Thymus (tissue), 11 donors: ENCODE measurements at regions not wholly inside any gene's neighbourhood (a gene's known extent, or its start where the extent isn't known, plus 50 kb on each side); places are given as distances from the start of the nearest gene placed in this dataset.
A peak's percentile ranks its signal among the peaks of the same experiment; 100 is the strongest.
"Not testable (repeated sequence)": the region's sequence is repeated elsewhere in the genome, so short reads cannot be mapped to it uniquely, and the experiment has no call there.

Source experiments
- DNase-seq, 9 donors: peaks; one replicate each; pipeline ENCODE4 v3.0.0-alpha.2; 2013; ENCODE audit warnings: low spot score in 9 of 9, low read depth in 6 of 9, missing footprints in 1 of 9
- H3K27ac ChIP-seq, 2 donors: one replicate each; pipeline ENCODE4 v1.5.1; 2013; ENCODE audit warnings: control low read depth in 1 of 2, low read depth in 1 of 2, low read length in 1 of 2, mild to moderate bottlenecking in 1 of 2, moderate library complexity in 1 of 2
- H3K27me3 ChIP-seq, 2 donors: one replicate each; pipeline ENCODE4 v1.5.1; 2013; ENCODE audit warnings: low read length in 1 of 2; ENCODE audit not compliant: control insufficient read depth in 2 of 2, insufficient read depth in 1 of 2
- H3K36me3 ChIP-seq, 2 donors: one replicate each; pipeline ENCODE4 v1.5.1; 2013; ENCODE audit warnings: low read length in 1 of 2, mild to moderate bottlenecking in 1 of 2, moderate library complexity in 1 of 2; ENCODE audit not compliant: control insufficient read depth in 2 of 2, insufficient read depth in 2 of 2
- H3K4me1 ChIP-seq, 2 donors: one replicate each; pipeline ENCODE4 v1.5.1; 2013; ENCODE audit warnings: low read length in 2 of 2; ENCODE audit not compliant: control insufficient read depth in 2 of 2, insufficient read depth in 2 of 2
- H3K4me3 ChIP-seq, 2 donors: one replicate each; pipeline ENCODE4 v1.5.1; 2013; ENCODE audit warnings: low read length in 2 of 2, control low read depth in 1 of 2, mild to moderate bottlenecking in 1 of 2
- H3K9me3 ChIP-seq, 2 donors: one replicate each; pipeline ENCODE4 v1.5.1; 2013; ENCODE audit warnings: low read length in 1 of 2, mild to moderate bottlenecking in 1 of 2; ENCODE audit not compliant: control insufficient read depth in 2 of 2, insufficient read depth in 1 of 2
- WGBS: extraction: QIAGEN DNeasy Blood & Tissue Kit; methylation state at CpG from one replicate; pipeline ENCODE4 v1.1.7; 2013; 5-methylcytosine and 5-hydroxymethylcytosine counted together
- donor health status: healthy.

GRCh38 chr14:43155258-43155657, 1351.8 kb downstream of the FSCB start:
- Histone ChIP-seq H3K4me3 (no peak overlapping the region), H3K36me3 (no peaks in the 10 kb centered on the region), H3K27me3 (no peaks in the 10 kb centered on the region), H3K4me1 (no peaks in the 10 kb centered on the region), H3K27ac (no peak overlapping the region), H3K9me3 (no peaks in the 10 kb centered on the region)
- WGBS, result 98% methylated on average over 1 of the region's 1 CpG
- DNase-seq, result no peak

- no peaks in the 10 kb centered on the region for H3K27me3 ChIP-seq
- WGBS, result 87% methylated on average over 3 of the region's 3 CpGs
These were observed 1359.6 kb downstream of the FSCB start for GRCh38 chr14:43147485-43147884.

GRCh38 chr14:43145361-43145760, 1361.7 kb downstream of the FSCB start:
- H3K4me3 ChIP-seq, result no peak overlapping the region
- no peaks in the 10 kb centered on the region for H3K4me1 ChIP-seq
- H3K27ac ChIP-seq, result no peak overlapping the region
- no peaks in the 10 kb centered on the region for H3K36me3 ChIP-seq
- 92% methylated on average over 2 of the region's 2 CpGs for WGBS
- peaks cover 0 to 5% of the 10 kb centered on the region in 2 donors for H3K9me3 ChIP-seq
- H3K27me3 ChIP-seq, result no peaks in the 10 kb centered on the region
- no peak for DNase-seq

More at GRCh38 chr14:43147485-43147884, 1359.6 kb downstream of the FSCB start:
- Histone ChIP-seq H3K4me1 (no peaks in the 10 kb centered on the region), H3K4me3 (no peak overlapping the region), H3K36me3 (no peaks in the 10 kb centered on the region), H3K27ac (no peak overlapping the region), H3K9me3 (no peaks in the 10 kb centered on the region)
- DNase-seq, result peak in 1 of 9 donors; percentile 1

- DNase-seq, result no peak
- peaks cover 0 to 5% of the 10 kb centered on the region in 2 donors for H3K9me3 ChIP-seq
- WGBS, result 90% methylated on average over 2 of the region's 2 CpGs
These were observed 1364.0 kb downstream of the FSCB start for GRCh38 chr14:43143106-43143505.

GRCh38 chr14:43141636-43142191, 1365.4 kb downstream of the FSCB start:
- H3K36me3 ChIP-seq, result no peaks in the 10 kb centered on the region
- no peak overlapping the region for H3K4me3 ChIP-seq
- H3K27ac ChIP-seq, result no peak overlapping the region
- WGBS, result 96% methylated on average over 17 of the region's 17 CpGs
- DNase-seq, result no peak
- peaks cover 0 to 5% of the 10 kb centered on the region in 2 donors for H3K9me3 ChIP-seq
- no peaks in the 10 kb centered on the region for H3K4me1 ChIP-seq
- no peaks in the 10 kb centered on the region for H3K27me3 ChIP-seq

More at GRCh38 chr14:43143106-43143505, 1364.0 kb downstream of the FSCB start:
- Histone ChIP-seq H3K27ac (no peak overlapping the region), H3K27me3 (no peaks in the 10 kb centered on the region), H3K36me3 (no peaks in the 10 kb centered on the region), H3K4me3 (no peak overlapping the region), H3K4me1 (no peaks in the 10 kb centered on the region)

GRCh38 chr14:43140453-43140852, 1366.6 kb downstream of the FSCB start:
- 91% methylated on average over 2 of the region's 2 CpGs for WGBS
- no peaks in the 10 kb centered on the region for H3K36me3 ChIP-seq
- H3K27ac ChIP-seq, result no peak overlapping the region
- no peak for DNase-seq
- H3K27me3 ChIP-seq, result no peaks in the 10 kb centered on the region
- H3K4me3 ChIP-seq, result no peak overlapping the region
- no peaks in the 10 kb centered on the region for H3K4me1 ChIP-seq
- H3K9me3 ChIP-seq, result peaks cover 0 to 13% of the 10 kb centered on the region in 2 donors

GRCh38 chr14:43135877-43136411, 1371.1 kb downstream of the FSCB start:
- Histone ChIP-seq H3K36me3 (no peaks in the 10 kb centered on the region), H3K4me1 (no peaks in the 10 kb centered on the region), H3K4me3 (no peak overlapping the region), H3K9me3 (peaks cover 0 to 12% of the 10 kb centered on the region in 2 donors), H3K27ac (no peak overlapping the region), H3K27me3 (no peaks in the 10 kb centered on the region)
- WGBS, result 91% methylated on average over 23 of the region's 23 CpGs
- DNase-seq, result no peak

- no peaks in the 10 kb centered on the region for H3K4me1 ChIP-seq
- H3K9me3 ChIP-seq, result peaks cover 0 to 12% of the 10 kb centered on the region in 2 donors
- H3K27me3 ChIP-seq, result no peaks in the 10 kb centered on the region
- no peak overlapping the region for H3K27ac ChIP-seq
- WGBS, result 83% methylated on average over 1 of the region's 1 CpG
- DNase-seq, result no peak
- no peaks in the 10 kb centered on the region for H3K36me3 ChIP-seq
- H3K4me3 ChIP-seq, result no peak overlapping the region
These were observed 1374.6 kb downstream of the FSCB start for GRCh38 chr14:43132441-43132840.

GRCh38 chr14:43128429-43128828, 1378.7 kb downstream of the FSCB start:
- H3K4me1 ChIP-seq, H3K27ac ChIP-seq, H3K9me3 ChIP-seq: not testable (repeated sequence)

More at GRCh38 chr14:43128429-43128828, 1378.7 kb downstream of the FSCB start:
- not testable (repeated sequence) for H3K27me3 ChIP-seq, H3K4me3 ChIP-seq, H3K36me3 ChIP-seq, DNase-seq
- 100% methylated on average over 1 of the region's 1 CpG for WGBS
